ENCODE measurements at regions not wholly inside any gene's neighbourhood (a gene's known extent, or its start where the extent isn't known, plus 50 kb on each side); places are given as distances from the start of the nearest gene placed in this dataset.

GRCh38 chr4:167774646-167775045 lies 317.7 kb upstream of the ANXA10 start (continued):
- no peak for TF ChIP-seq TCF12 (IDR thresholded peaks at IDR 0.05; ENCODE audit: low read depth, low read length)
- TF ChIP-seq CHD1 (IDR thresholded peaks at IDR 0.05; ENCODE audit: low read depth, low read length): no peak
- TF ChIP-seq KDM5A (IDR thresholded peaks at IDR 0.05; ENCODE audit: low read length): no peak
